H1 (cell line): ENCODE measurements at regions not wholly inside any gene's neighbourhood (a gene's known extent, or its start where the extent isn't known, plus 50 kb on each side); places are given as distances from the start of the nearest gene placed in this dataset.
A peak's percentile ranks its signal among the peaks of the same experiment; 100 is the strongest.

Experiments used
- CTCF ChIA-PET: fragments of 300-600 bp; sonication (Branson Sonifier 250); formaldehyde crosslinking; loops from one replicate; lab custom pipeline; 2021; ENCODE audit not compliant: partially characterized antibody; lab: Charles Lee
- POLR2A ChIA-PET: fragments of 300-600 bp; sonication (Branson Sonifier 250); formaldehyde crosslinking; loops from one replicate; lab custom pipeline; 2021; ENCODE audit warnings: inconsistent platforms; ENCODE audit not compliant: partially characterized antibody; lab: Charles Lee
- DNase-seq, 2 experiments: peaks; one replicate each; pipeline versions ENCODE4 v3.0.0 to v3.0.0-alpha.2; 2010 to 2022; ENCODE audit warnings: low spot score in 2 of 2, low read depth in 1 of 2, mixed read lengths in 1 of 2
- FAIRE-seq: peaks from 2 replicates; lab custom pipeline; 2011; peaks lifted over from hg19 to GRCh38; lab: Jason Lieb, UNC
- H2AFZ ChIP-seq: 2 replicates; pipeline ENCODE4 v1.8.1; 2012; ENCODE audit warnings: low read length, inconsistent platforms
- H2AK5ac ChIP-seq: 2 replicates; pipeline ENCODE4 v1.6.1; 2013; ENCODE audit warnings: low read depth, low read length
- H2BK120ac ChIP-seq: replicated peaks from 2 replicates; pipeline ENCODE3; 2013; ENCODE audit warnings: low read depth, low read length, inconsistent platforms
- H2BK12ac ChIP-seq: 2 replicates; pipeline ENCODE4 v1.6.1; 2013; ENCODE audit warnings: low read depth, low read length
- H2BK15ac ChIP-seq: 2 replicates; pipeline ENCODE4 v1.6.1; 2013; ENCODE audit warnings: low read length
- H2BK20ac ChIP-seq: 2 replicates; pipeline ENCODE4 v1.6.1; 2013; ENCODE audit warnings: low read length
- H2BK5ac ChIP-seq: 2 replicates; pipeline ENCODE4 v1.6.1; 2013; ENCODE audit warnings: low read depth, low read length
- H3K14ac ChIP-seq: 2 replicates; pipeline ENCODE4 v1.6.1; 2013; ENCODE audit warnings: inconsistent platforms; ENCODE audit not compliant: insufficient read length
- H3K18ac ChIP-seq: 2 replicates; pipeline ENCODE4 v1.6.1; 2013; ENCODE audit warnings: low read length; ENCODE audit errors: extremely low read depth
- H3K23ac ChIP-seq: 2 replicates; pipeline ENCODE4 v1.6.1; 2013; ENCODE audit warnings: inconsistent platforms; ENCODE audit not compliant: insufficient read length
- H3K23me2 ChIP-seq: 2 replicates; pipeline ENCODE4 v1.6.1; 2013; ENCODE audit warnings: low read depth, low read length
- H3K27ac ChIP-seq: 2 replicates; pipeline ENCODE4 v1.6.1; 2011; ENCODE audit warnings: low read depth, low read length, inconsistent platforms
- H3K27me3 ChIP-seq, 4 experiments: replicated peaks in 1 of 4; 1 replicate in 1 of 4; 2 replicates in 3 of 4; pipeline versions ENCODE4 v1.6.1 to v1.8.1; 2011 to 2013; ENCODE audit warnings: low read length in 3 of 4, mild to moderate bottlenecking in 3 of 4, inconsistent platforms in 2 of 4, mixed read lengths in 2 of 4, moderate library complexity in 1 of 4; ENCODE audit not compliant: control insufficient read depth in 3 of 4, insufficient read depth in 3 of 4; ENCODE audit errors: extremely low read depth in 1 of 4
- H3K36me3 ChIP-seq, 4 experiments: 2 replicates each; pipeline versions ENCODE4 v1.6.1 to v1.8.1; 2011 to 2013; ENCODE audit warnings: mild to moderate bottlenecking in 4 of 4, low read length in 3 of 4, moderate library complexity in 2 of 4, control low read depth in 1 of 4, inconsistent platforms in 1 of 4; ENCODE audit not compliant: insufficient read depth in 4 of 4, control insufficient read depth in 2 of 4
- H3K4ac ChIP-seq: replicated peaks from 2 replicates; pipeline ENCODE3; 2013; ENCODE audit warnings: low read length, low read depth, mixed read lengths, inconsistent platforms; ENCODE audit not compliant: insufficient read length
- H3K4me1 ChIP-seq, 4 experiments: replicated peaks in 1 of 4; 1 replicate in 1 of 4; 2 replicates in 3 of 4; pipeline versions ENCODE4 v1.6.1 to v1.8.1; 2011 to 2013; ENCODE audit warnings: low read length in 3 of 4, inconsistent platforms in 2 of 4, mixed read lengths in 1 of 4; ENCODE audit not compliant: insufficient read depth in 4 of 4, control insufficient read depth in 3 of 4
- H3K4me2 ChIP-seq, 2 experiments: 2 replicates each; pipeline versions ENCODE4 v1.6.1 to v1.8.1; 2011 to 2013; ENCODE audit warnings: low read depth in 2 of 2, low read length in 2 of 2, control low read depth in 1 of 2, inconsistent platforms in 1 of 2, mild to moderate bottlenecking in 1 of 2; ENCODE audit not compliant: insufficient read depth in 1 of 2
- H3K4me3 ChIP-seq, 4 experiments: fragments of 200-600, 300-600 bp in 1 of 4; sonication (generic), shearing (Covaris generic), sonication (Bioruptor Twin) in 1 of 4; 2 replicates each; pipeline versions ENCODE4 v1.5.1 to v1.8.1; 2011 to 2016; ENCODE audit warnings: low read length in 4 of 4, low read depth in 3 of 4, control low read depth in 2 of 4, inconsistent platforms in 2 of 4, mild to moderate bottlenecking in 2 of 4, mixed read lengths in 1 of 4, moderate library complexity in 1 of 4; ENCODE audit not compliant: insufficient read depth in 2 of 4; ENCODE audit errors: extremely low read depth in 1 of 4
- H3K56ac ChIP-seq: replicated peaks from 2 replicates; pipeline ENCODE3; 2013; ENCODE audit warnings: low read depth, mild to moderate bottlenecking, mixed read lengths, low read length, inconsistent platforms; ENCODE audit not compliant: insufficient read length
- H3K79me1 ChIP-seq: 2 replicates; pipeline ENCODE4 v1.6.1; 2013; ENCODE audit warnings: low read depth, low read length, control low read depth
- H3K79me2 ChIP-seq, 2 experiments: 2 replicates each; pipeline versions ENCODE4 v1.6.1 to v1.8.1; 2012 to 2013; ENCODE audit warnings: low read length in 2 of 2, mild to moderate bottlenecking in 2 of 2, inconsistent platforms in 1 of 2; ENCODE audit not compliant: insufficient read depth in 2 of 2, control insufficient read depth in 1 of 2
- H3K9ac ChIP-seq, 4 experiments: replicated peaks in 1 of 4; 1 replicate in 1 of 4; 2 replicates in 3 of 4; pipeline versions ENCODE4 v1.6.1 to v1.8.1; 2011 to 2013; ENCODE audit warnings: low read depth in 3 of 4, low read length in 3 of 4, control low read depth in 2 of 4, mild to moderate bottlenecking in 2 of 4, moderate library complexity in 2 of 4, inconsistent platforms in 1 of 4; ENCODE audit errors: extremely low read depth in 1 of 4
- H3K9me3 ChIP-seq, 2 experiments: 2 replicates each; pipeline versions ENCODE4 v1.6.1 to v1.8.1; 2012 to 2013; ENCODE audit warnings: mild to moderate bottlenecking in 2 of 2, moderate library complexity in 2 of 2, control low read depth in 1 of 2, inconsistent platforms in 1 of 2, low read depth in 1 of 2, low read length in 1 of 2, mixed read lengths in 1 of 2; ENCODE audit not compliant: insufficient read depth in 2 of 2
- H4K20me1 ChIP-seq, 2 experiments: replicated peaks in 1 of 2; 2 replicates each; pipeline versions ENCODE3 to v1.8.1; 2011 to 2013; ENCODE audit warnings: inconsistent platforms in 2 of 2, low read length in 2 of 2, mild to moderate bottlenecking in 1 of 2; ENCODE audit not compliant: insufficient read depth in 2 of 2, control insufficient read depth in 1 of 2
- H4K5ac ChIP-seq: 2 replicates; pipeline ENCODE4 v1.6.1; 2013; ENCODE audit warnings: low read length, low read depth, mixed read lengths, inconsistent platforms; ENCODE audit not compliant: insufficient read length
- H4K8ac ChIP-seq: 2 replicates; pipeline ENCODE4 v1.8.0; 2013; ENCODE audit warnings: mild to moderate bottlenecking, moderate library complexity, low read length, inconsistent platforms; ENCODE audit not compliant: insufficient read depth; ENCODE audit errors: extremely low read depth
- H4K91ac ChIP-seq: replicated peaks from 2 replicates; pipeline ENCODE3; 2013; ENCODE audit warnings: low read length, mixed read lengths, inconsistent platforms; ENCODE audit not compliant: insufficient read length
- ASH2L ChIP-seq: fragments of 200-600, 300-600 bp; sonication (generic); IDR thresholded peaks from one replicate; pipeline ENCODE4 v1.7.1; 2017; ENCODE audit warnings: low read length
- CEBPB ChIP-seq: IDR thresholded peaks from 2 replicates; pipeline ENCODE4 v1.6.1; 2012; ENCODE audit warnings: low read depth, low read length
- EZH2 ChIP-seq: fragments of 200-600 bp; sonication (generic); IDR thresholded peaks from 2 replicates; pipeline ENCODE4 v1.7.1; 2012; ENCODE audit warnings: low read depth, mild to moderate bottlenecking, moderate library complexity, low read length, inconsistent platforms; ENCODE audit not compliant: severe bottlenecking
- KDM4A ChIP-seq: IDR thresholded peaks from one replicate; pipeline ENCODE4 v1.7.1; 2012; ENCODE audit warnings: low read depth, mild to moderate bottlenecking, moderate library complexity, low read length, inconsistent platforms; ENCODE audit not compliant: severe bottlenecking
- RBBP5 ChIP-seq: IDR thresholded peaks from 2 replicates; pipeline ENCODE4 v1.7.1; 2012; ENCODE audit warnings: low read depth, mild to moderate bottlenecking, inconsistent platforms, low read length, moderate library complexity, borderline replicate concordance
- RNF2 ChIP-seq: fragments of 200-900, 300-1000 bp; sonication (generic); IDR thresholded peaks from 2 replicates; pipeline ENCODE4 v1.7.1; 2016; ENCODE audit warnings: borderline replicate concordance, low read depth, mild to moderate bottlenecking, antibody characterized with exemption, low read length; ENCODE audit not compliant: poor library complexity, severe bottlenecking; ENCODE audit errors: missing control alignments
- RXRA ChIP-seq: IDR thresholded peaks from 2 replicates; pipeline ENCODE4 v1.6.1; 2011; ENCODE audit warnings: low read depth, mild to moderate bottlenecking, low read length, moderate library complexity; ENCODE audit not compliant: insufficient read depth
- SUZ12 ChIP-seq: fragments of 200-600 bp; sonication (generic); IDR thresholded peaks from 2 replicates; pipeline ENCODE4 v1.6.1; 2012; ENCODE audit warnings: mild to moderate bottlenecking, inconsistent platforms, low read length, moderate library complexity, mixed read lengths
- WGBS, 2 experiments: shearing (Covaris generic) in 1 of 2; methylation state at CpG; one replicate each; pipeline versions ENCODE4 v1.1.6 to v1.1.7; 2013 to 2015; ENCODE audit warnings: low lambda C conversion rate in 2 of 2, mixed read lengths in 2 of 2, inconsistent platforms in 1 of 2, low coverage in 1 of 2, missing lambda C conversion rate in 1 of 2; ENCODE audit not compliant: insufficient replicate concordance in 2 of 2, insufficient coverage in 1 of 2, insufficient read length in 1 of 2; ENCODE audit errors: extremely low coverage in 1 of 2, missing lambda C conversion rate in 1 of 2; 5-methylcytosine and 5-hydroxymethylcytosine counted together

- Histone ChIP-seq H2AFZ (peak overlapping the region; percentile 60; the same call in 1 of the 2 replicates), H4K8ac (no peak overlapping the region), H3K4me2 (peak overlapping the region; percentile 83 to 100), H3K4me1 (peaks cover 3 to 12% (median 7%) of the 10 kb centered on the region in 4 experiments), H3K14ac (no peak overlapping the region), H2BK120ac (no peak overlapping the region), H3K36me3 (no peaks in the 10 kb centered on the region; a peak in 1 of 8 replicates), H3K9ac (no peak overlapping the region), H4K91ac (no peak overlapping the region), H2AK5ac (no peak overlapping the region), H3K56ac (no peak overlapping the region), H3K27me3 (peaks cover 34 to 65% (median 54%) of the 10 kb centered on the region in 4 experiments; a peak in 6 of 7 replicates), H2BK20ac (no peak overlapping the region), H2BK12ac (no peak overlapping the region), H3K79me2 (no peaks in the 10 kb centered on the region), H3K27ac (no peak overlapping the region), H4K20me1 (no peaks in the 10 kb centered on the region), H3K4me3 (peak overlapping the region; percentile 56 to 71 (median 64)), H3K9me3 (no peaks in the 10 kb centered on the region), H3K4ac (no peak overlapping the region), H3K79me1 (no peaks in the 10 kb centered on the region), H2BK15ac (no peak overlapping the region; the same call in 1 of the 2 replicates), H2BK5ac (no peak overlapping the region), H3K23me2 (peaks cover 39% of the 10 kb centered on the region), H3K18ac (0 out of 2 replicates have a peak overlapping the region, but pooled peaks have one; percentile 6), H3K23ac (no peak overlapping the region), H4K5ac (no peak overlapping the region)
- FAIRE-seq = no peak
- POLR2A ChIA-PET = interaction anchor here (0.5 to 0.7 kb wide), 2 partner anchors 86 to 840 kb away, joined by 3 read pairs; no protein-coding TSS in a partner anchor
- DNase-seq = peak in 1 of 2 experiments; percentile 75
- CTCF ChIA-PET = interaction anchor here (0.8 to 3.7 kb wide), 9 partner anchors 193 to 578 kb away, joined by 3 to 27 read pairs (median 3); partner anchors contain the start of gene FOXP2
- peak; percentile 54 for TF ChIP-seq ASH2L
- peak; percentile 84 for TF ChIP-seq KDM4A
- TF ChIP-seq CEBPB = no peak
- TF ChIP-seq RXRA = no peak
- TF ChIP-seq RBBP5 = peak; percentile 55; the same call in 1 of the 2 replicates
- peak; percentile 76 for TF ChIP-seq RNF2
- TF ChIP-seq SUZ12 = peak; percentile 83
- peak; percentile 76 for TF ChIP-seq EZH2
- WGBS, 2 experiments = 1% methylated on average over 43 of the region's 45 CpGs; no CpG with 5 or more reads in 1 of the 2 experiments
Observed at GRCh38 chr7:114083166-114084001, 164.6 kb upstream of the PPP1R3A start.
